H1 (cell line): ENCODE measurements at regions not wholly inside any gene's neighbourhood (a gene's known extent, or its start where the extent isn't known, plus 50 kb on each side); places are given as distances from the start of the nearest gene placed in this dataset.

Experiments used
- CTCF ChIA-PET: fragments of 300-600 bp; sonication (Branson Sonifier 250); formaldehyde crosslinking; loops from one replicate; lab custom pipeline; 2021; ENCODE audit not compliant: partially characterized antibody; lab: Charles Lee
- POLR2A ChIA-PET: fragments of 300-600 bp; sonication (Branson Sonifier 250); formaldehyde crosslinking; loops from one replicate; lab custom pipeline; 2021; ENCODE audit warnings: inconsistent platforms; ENCODE audit not compliant: partially characterized antibody; lab: Charles Lee
- DNase-seq, 2 experiments: peaks; one replicate each; pipeline versions ENCODE4 v3.0.0 to v3.0.0-alpha.2; 2010 to 2022; ENCODE audit warnings: low spot score in 2 of 2, low read depth in 1 of 2, mixed read lengths in 1 of 2
- FAIRE-seq: peaks from 2 replicates; lab custom pipeline; 2011; peaks lifted over from hg19 to GRCh38; lab: Jason Lieb, UNC
- H2AFZ ChIP-seq: 2 replicates; pipeline ENCODE4 v1.8.1; 2012; ENCODE audit warnings: low read length, inconsistent platforms
- H2AK5ac ChIP-seq: 2 replicates; pipeline ENCODE4 v1.6.1; 2013; ENCODE audit warnings: low read depth, low read length
- H2BK120ac ChIP-seq: replicated peaks from 2 replicates; pipeline ENCODE3; 2013; ENCODE audit warnings: low read depth, low read length, inconsistent platforms
- H2BK12ac ChIP-seq: 2 replicates; pipeline ENCODE4 v1.6.1; 2013; ENCODE audit warnings: low read depth, low read length
- H2BK15ac ChIP-seq: 2 replicates; pipeline ENCODE4 v1.6.1; 2013; ENCODE audit warnings: low read length
- H2BK20ac ChIP-seq: 2 replicates; pipeline ENCODE4 v1.6.1; 2013; ENCODE audit warnings: low read length
- H2BK5ac ChIP-seq: 2 replicates; pipeline ENCODE4 v1.6.1; 2013; ENCODE audit warnings: low read depth, low read length
- H3K14ac ChIP-seq: 2 replicates; pipeline ENCODE4 v1.6.1; 2013; ENCODE audit warnings: inconsistent platforms; ENCODE audit not compliant: insufficient read length
- H3K18ac ChIP-seq: 2 replicates; pipeline ENCODE4 v1.6.1; 2013; ENCODE audit warnings: low read length; ENCODE audit errors: extremely low read depth
- H3K23ac ChIP-seq: 2 replicates; pipeline ENCODE4 v1.6.1; 2013; ENCODE audit warnings: inconsistent platforms; ENCODE audit not compliant: insufficient read length
- H3K23me2 ChIP-seq: 2 replicates; pipeline ENCODE4 v1.6.1; 2013; ENCODE audit warnings: low read depth, low read length
- H3K27ac ChIP-seq: 2 replicates; pipeline ENCODE4 v1.6.1; 2011; ENCODE audit warnings: low read depth, low read length, inconsistent platforms
- H3K27me3 ChIP-seq, 4 experiments: replicated peaks in 1 of 4; 1 replicate in 1 of 4; 2 replicates in 3 of 4; pipeline versions ENCODE4 v1.6.1 to v1.8.1; 2011 to 2013; ENCODE audit warnings: low read length in 3 of 4, mild to moderate bottlenecking in 3 of 4, inconsistent platforms in 2 of 4, mixed read lengths in 2 of 4, moderate library complexity in 1 of 4; ENCODE audit not compliant: control insufficient read depth in 3 of 4, insufficient read depth in 3 of 4; ENCODE audit errors: extremely low read depth in 1 of 4
- H3K36me3 ChIP-seq, 4 experiments: 2 replicates each; pipeline versions ENCODE4 v1.6.1 to v1.8.1; 2011 to 2013; ENCODE audit warnings: mild to moderate bottlenecking in 4 of 4, low read length in 3 of 4, moderate library complexity in 2 of 4, control low read depth in 1 of 4, inconsistent platforms in 1 of 4; ENCODE audit not compliant: insufficient read depth in 4 of 4, control insufficient read depth in 2 of 4
- H3K4ac ChIP-seq: replicated peaks from 2 replicates; pipeline ENCODE3; 2013; ENCODE audit warnings: low read length, low read depth, mixed read lengths, inconsistent platforms; ENCODE audit not compliant: insufficient read length
- H3K4me1 ChIP-seq, 4 experiments: replicated peaks in 1 of 4; 1 replicate in 1 of 4; 2 replicates in 3 of 4; pipeline versions ENCODE4 v1.6.1 to v1.8.1; 2011 to 2013; ENCODE audit warnings: low read length in 3 of 4, inconsistent platforms in 2 of 4, mixed read lengths in 1 of 4; ENCODE audit not compliant: insufficient read depth in 4 of 4, control insufficient read depth in 3 of 4
- H3K4me2 ChIP-seq, 2 experiments: 2 replicates each; pipeline versions ENCODE4 v1.6.1 to v1.8.1; 2011 to 2013; ENCODE audit warnings: low read depth in 2 of 2, low read length in 2 of 2, control low read depth in 1 of 2, inconsistent platforms in 1 of 2, mild to moderate bottlenecking in 1 of 2; ENCODE audit not compliant: insufficient read depth in 1 of 2
- H3K4me3 ChIP-seq, 4 experiments: fragments of 200-600, 300-600 bp in 1 of 4; sonication (generic), shearing (Covaris generic), sonication (Bioruptor Twin) in 1 of 4; 2 replicates each; pipeline versions ENCODE4 v1.5.1 to v1.8.1; 2011 to 2016; ENCODE audit warnings: low read length in 4 of 4, low read depth in 3 of 4, control low read depth in 2 of 4, inconsistent platforms in 2 of 4, mild to moderate bottlenecking in 2 of 4, mixed read lengths in 1 of 4, moderate library complexity in 1 of 4; ENCODE audit not compliant: insufficient read depth in 2 of 4; ENCODE audit errors: extremely low read depth in 1 of 4
- H3K56ac ChIP-seq: replicated peaks from 2 replicates; pipeline ENCODE3; 2013; ENCODE audit warnings: low read depth, mild to moderate bottlenecking, mixed read lengths, low read length, inconsistent platforms; ENCODE audit not compliant: insufficient read length
- H3K79me1 ChIP-seq: 2 replicates; pipeline ENCODE4 v1.6.1; 2013; ENCODE audit warnings: low read depth, low read length, control low read depth
- H3K79me2 ChIP-seq, 2 experiments: 2 replicates each; pipeline versions ENCODE4 v1.6.1 to v1.8.1; 2012 to 2013; ENCODE audit warnings: low read length in 2 of 2, mild to moderate bottlenecking in 2 of 2, inconsistent platforms in 1 of 2; ENCODE audit not compliant: insufficient read depth in 2 of 2, control insufficient read depth in 1 of 2
- H3K9ac ChIP-seq, 4 experiments: replicated peaks in 1 of 4; 1 replicate in 1 of 4; 2 replicates in 3 of 4; pipeline versions ENCODE4 v1.6.1 to v1.8.1; 2011 to 2013; ENCODE audit warnings: low read depth in 3 of 4, low read length in 3 of 4, control low read depth in 2 of 4, mild to moderate bottlenecking in 2 of 4, moderate library complexity in 2 of 4, inconsistent platforms in 1 of 4; ENCODE audit errors: extremely low read depth in 1 of 4
- H3K9me3 ChIP-seq, 2 experiments: 2 replicates each; pipeline versions ENCODE4 v1.6.1 to v1.8.1; 2012 to 2013; ENCODE audit warnings: mild to moderate bottlenecking in 2 of 2, moderate library complexity in 2 of 2, control low read depth in 1 of 2, inconsistent platforms in 1 of 2, low read depth in 1 of 2, low read length in 1 of 2, mixed read lengths in 1 of 2; ENCODE audit not compliant: insufficient read depth in 2 of 2
- H4K20me1 ChIP-seq, 2 experiments: replicated peaks in 1 of 2; 2 replicates each; pipeline versions ENCODE3 to v1.8.1; 2011 to 2013; ENCODE audit warnings: inconsistent platforms in 2 of 2, low read length in 2 of 2, mild to moderate bottlenecking in 1 of 2; ENCODE audit not compliant: insufficient read depth in 2 of 2, control insufficient read depth in 1 of 2
- H4K5ac ChIP-seq: 2 replicates; pipeline ENCODE4 v1.6.1; 2013; ENCODE audit warnings: low read length, low read depth, mixed read lengths, inconsistent platforms; ENCODE audit not compliant: insufficient read length
- H4K8ac ChIP-seq: 2 replicates; pipeline ENCODE4 v1.8.0; 2013; ENCODE audit warnings: mild to moderate bottlenecking, moderate library complexity, low read length, inconsistent platforms; ENCODE audit not compliant: insufficient read depth; ENCODE audit errors: extremely low read depth
- H4K91ac ChIP-seq: replicated peaks from 2 replicates; pipeline ENCODE3; 2013; ENCODE audit warnings: low read length, mixed read lengths, inconsistent platforms; ENCODE audit not compliant: insufficient read length
- CBX5 ChIP-seq: fragments of 300-800, 300-1000 bp; sonication (generic); IDR thresholded peaks from 2 replicates; pipeline ENCODE4 v1.7.1; 2016; ENCODE audit warnings: antibody characterized with exemption, low read length, low read depth
- HDAC2 ChIP-seq, 2 experiments: fragments of 300-600 bp in 1 of 2; sonication (generic) in 1 of 2; IDR thresholded peaks; 2 replicates each; pipeline ENCODE4 v1.6.1; 2011 to 2012; ENCODE audit warnings: low read depth in 2 of 2, low read length in 2 of 2, mild to moderate bottlenecking in 2 of 2, moderate library complexity in 2 of 2, borderline replicate concordance in 1 of 2, inconsistent platforms in 1 of 2
- KDM1A ChIP-seq: fragments of 200-600, 300-600 bp; sonication (generic); IDR thresholded peaks from 2 replicates; pipeline ENCODE4 v1.7.1; 2016; ENCODE audit warnings: mild to moderate bottlenecking, low read length, borderline replicate concordance
- TCF12 ChIP-seq: IDR thresholded peaks from 2 replicates; pipeline ENCODE4 v1.6.1; 2011; ENCODE audit warnings: low read depth, mild to moderate bottlenecking, low read length
- TEAD4 ChIP-seq: IDR thresholded peaks from 2 replicates; pipeline ENCODE4 v1.6.1; 2012; ENCODE audit warnings: low read depth, low read length, inconsistent platforms, mixed read lengths
- WGBS, 2 experiments: shearing (Covaris generic) in 1 of 2; methylation state at CpG; one replicate each; pipeline versions ENCODE4 v1.1.6 to v1.1.7; 2013 to 2015; ENCODE audit warnings: low lambda C conversion rate in 2 of 2, mixed read lengths in 2 of 2, inconsistent platforms in 1 of 2, low coverage in 1 of 2, missing lambda C conversion rate in 1 of 2; ENCODE audit not compliant: insufficient replicate concordance in 2 of 2, insufficient coverage in 1 of 2, insufficient read length in 1 of 2; ENCODE audit errors: extremely low coverage in 1 of 2, missing lambda C conversion rate in 1 of 2; 5-methylcytosine and 5-hydroxymethylcytosine counted together

GRCh38 chr2:128808462-128809258, 490.0 kb upstream of the HS6ST1 start:
- Histone ChIP-seq H3K4me3 (no peak overlapping the region), H3K23me2 (no peaks in the 10 kb centered on the region), H3K27me3 (no peaks in the 10 kb centered on the region), H3K4ac (no peak overlapping the region), H4K8ac (no peak overlapping the region), H2BK5ac (no peak overlapping the region), H2BK15ac (no peak overlapping the region), H4K91ac (no peak overlapping the region), H3K9ac (no peak overlapping the region), H2BK120ac (no peak overlapping the region), H3K79me2 (no peaks in the 10 kb centered on the region), H3K9me3 (no peaks in the 10 kb centered on the region), H3K18ac (no peak overlapping the region), H4K5ac (no peak overlapping the region), H2AK5ac (no peak overlapping the region), H3K4me1 (peaks cover 0 to 3% (median 2%) of the 10 kb centered on the region in 4 experiments; a peak in 3 of 7 replicates), H2AFZ (no peak overlapping the region), H3K27ac (no peak overlapping the region), H3K79me1 (no peaks in the 10 kb centered on the region), H2BK12ac (no peak overlapping the region), H3K14ac (no peak overlapping the region), H3K56ac (no peak overlapping the region), H3K36me3 (no peaks in the 10 kb centered on the region), H3K4me2 (no peak overlapping the region), H3K23ac (no peak overlapping the region), H4K20me1 (no peaks in the 10 kb centered on the region), H2BK20ac (no peak overlapping the region)
- 82% methylated on average over 5 of the region's 5 CpGs; no CpG with 5 or more reads in 1 of the 2 experiments for WGBS, 2 experiments
- TF ChIP-seq TEAD4 (no peak), TCF12 (no peak), HDAC2 (IDR thresholded peaks at IDR 0.05; ENCODE audit: borderline replicate concordance in 1 of 2, low read depth in 2 of 2, low read length in 2 of 2) (no peak), CBX5 (no peak), KDM1A (no peak)
- POLR2A ChIA-PET: interaction anchor here (0.6 kb wide), 1 partner anchor 79 kb away, joined by 3 read pairs; no protein-coding TSS in a partner anchor
- DNase-seq (no peak), FAIRE-seq (no peak)
- CTCF ChIA-PET: no interaction called here
